ENCODE measurements at regions not wholly inside any gene's neighbourhood (a gene's known extent, or its start where the extent isn't known, plus 50 kb on each side); places are given as distances from the start of the nearest gene placed in this dataset.
A peak's percentile ranks its signal among the peaks of the same experiment; 100 is the strongest.

DNA sequence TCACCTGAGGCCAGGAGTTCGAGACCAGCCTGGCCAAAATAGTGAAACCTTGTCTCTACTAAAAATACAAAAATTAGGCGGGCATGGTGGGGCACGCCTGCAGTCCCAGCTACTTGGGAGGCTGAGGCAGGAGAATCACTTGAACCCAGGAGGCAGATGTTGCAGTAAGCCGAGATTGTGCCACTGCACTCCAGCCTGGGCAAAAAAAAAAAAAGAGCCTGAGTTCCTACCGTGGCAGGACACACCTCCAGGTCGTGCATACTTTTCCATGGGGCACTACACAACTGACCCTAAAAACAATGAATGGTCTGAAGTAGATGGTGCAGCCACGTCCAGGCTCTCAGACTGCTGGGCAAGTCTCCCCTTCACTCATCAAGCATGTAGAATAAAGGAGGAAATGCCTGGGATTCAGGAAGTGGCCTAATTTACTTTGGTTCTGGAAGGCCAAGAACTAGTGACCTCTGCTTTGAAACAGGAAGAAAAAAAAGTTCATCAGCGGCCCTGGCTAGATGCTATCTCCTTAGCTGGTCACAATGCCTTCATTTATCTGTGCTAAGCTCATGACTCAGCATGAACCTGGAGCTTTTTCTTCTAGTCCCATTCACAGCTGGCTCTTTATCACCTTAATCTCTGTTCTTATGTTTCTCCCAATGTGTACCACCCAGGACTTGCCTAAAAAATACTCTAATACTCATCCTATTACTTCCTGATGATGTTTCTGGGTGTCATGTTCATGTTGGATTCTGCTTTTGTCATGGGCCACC lies 55.8 kb upstream of the OR6J1 start:
- DNase-seq: peak; percentile 68

DNA sequence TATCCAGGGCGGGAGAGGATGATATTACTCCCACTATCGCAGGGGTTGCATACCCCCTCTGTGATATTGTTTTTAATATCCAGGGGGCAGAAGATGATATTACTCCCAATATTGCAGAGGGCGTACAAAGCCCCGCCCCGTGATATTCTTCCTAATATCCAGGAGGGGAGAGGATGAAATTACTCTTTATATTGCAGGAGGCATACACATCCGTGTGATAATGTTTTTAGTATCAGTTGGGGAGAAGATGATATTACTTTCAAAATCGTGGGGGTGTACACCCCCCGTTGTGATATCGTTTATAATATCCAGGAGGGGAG lies 52.9 kb upstream of the OXA1L start:
- no peak for DNase-seq

DNA sequence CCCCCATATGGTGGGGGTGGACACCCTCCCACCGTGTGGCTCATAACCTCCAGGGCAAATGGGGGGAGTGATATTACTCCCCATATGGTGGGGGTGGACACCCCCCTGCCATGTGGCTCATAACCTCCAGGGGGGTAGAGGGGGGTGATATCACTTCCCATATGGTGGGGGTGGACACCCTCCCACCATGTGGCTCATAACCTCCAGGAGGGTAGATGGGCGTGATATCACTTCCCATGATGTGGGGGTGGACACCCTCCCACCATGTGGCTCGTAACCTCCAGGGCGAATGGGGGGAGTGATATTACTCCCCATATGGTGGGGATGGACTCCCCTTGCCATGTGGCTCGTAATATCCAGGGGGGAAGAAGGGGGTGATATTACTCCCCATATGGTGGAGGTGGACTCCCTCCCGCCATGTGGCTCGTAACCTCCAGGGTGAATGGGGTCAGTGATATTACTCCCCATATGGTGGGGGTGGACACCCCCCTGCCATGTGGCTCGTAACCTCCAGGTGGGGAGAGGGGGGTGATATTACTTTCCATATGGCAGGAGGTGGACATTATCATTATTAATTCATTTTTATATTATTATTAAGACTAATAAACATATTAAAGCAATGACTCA lies 51.2 kb upstream of the OXA1L start:
- peak; percentile 26 for DNase-seq

DNA sequence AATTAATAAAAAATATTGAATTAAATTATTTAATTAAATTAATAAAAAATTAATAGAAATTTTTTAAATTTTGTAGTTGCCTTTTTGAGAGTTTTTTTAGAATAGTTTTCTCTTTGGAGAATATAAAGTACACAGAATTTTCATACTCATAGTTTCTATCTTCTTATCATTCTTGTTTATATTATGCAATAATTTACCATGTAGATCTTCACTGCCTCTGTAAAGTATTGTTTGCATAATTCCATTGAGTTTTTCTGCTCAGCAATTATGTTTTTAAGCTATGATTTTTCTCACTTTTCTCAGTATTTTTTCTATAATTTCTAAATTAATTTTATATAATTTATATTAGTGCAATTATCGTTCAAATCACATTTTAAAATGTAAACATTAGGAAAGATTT lies 50.6 kb upstream of the OXA1L start:
- DNase-seq: no peak

All from hematopoietic multipotent progenitor cell treated with erythropoietin and hydrocortisone succinate and interleukin-3 and kit ligand, for 6 days (in vitro differentiated cells).